Endothelial cell of umbilical vein (primary cell): ENCODE measurements at regions not wholly inside any gene's neighbourhood (a gene's known extent, or its start where the extent isn't known, plus 50 kb on each side); places are given as distances from the start of the nearest gene placed in this dataset.

Experiments used
- BruUV-seq: library from RNA; stranded (reverse); fragments of 400-500 nt; replicated peaks from 2 replicates; lab custom pipeline; 2021; lab: Mats Ljungman, UMichigan
- CTCF ChIA-PET: fragments of 300-600, 350-600 bp; sonication (Branson Sonifier 250); formaldehyde crosslinking; loops from one replicate; lab custom pipeline; 2021; ENCODE audit warnings: antibody characterized with exemption, inconsistent platforms; lab: Charles Lee
- POLR2A ChIA-PET: fragments of 300-600, 350-600 bp; sonication (Branson Sonifier 250); formaldehyde crosslinking; loops from one replicate; lab custom pipeline; 2021; ENCODE audit warnings: antibody characterized with exemption, inconsistent platforms; lab: Charles Lee
- DNase-seq: peaks from one replicate; pipeline ENCODE4 v3.0.0-alpha.2; 2011; ENCODE audit warnings: low read depth, low spot score
- FAIRE-seq: peaks from 2 replicates; lab custom pipeline; 2011; peaks lifted over from hg19 to GRCh38; lab: Jason Lieb, UNC
- H2AFZ ChIP-seq: 2 replicates; pipeline ENCODE4 v1.6.0; 2012; ENCODE audit warnings: low read depth, low read length, control low read depth, inconsistent platforms
- H3K27ac ChIP-seq: 2 replicates; pipeline ENCODE4 v1.5.1; 2011; ENCODE audit warnings: low read depth, mild to moderate bottlenecking, control low read depth, low read length, moderate library complexity; ENCODE audit not compliant: insufficient read depth
- H3K27me3 ChIP-seq, 2 experiments: 2 replicates each; pipeline versions ENCODE4 v1.6.0 to v1.6.1; 2011; ENCODE audit warnings: low read length in 2 of 2, mixed read lengths in 1 of 2; ENCODE audit not compliant: control insufficient read depth in 2 of 2, insufficient read depth in 2 of 2
- H3K36me3 ChIP-seq, 2 experiments: 2 replicates in 1 of 2; 3 replicates in 1 of 2; pipeline ENCODE4 v1.5.1; 2011; ENCODE audit warnings: low read length in 2 of 2, mild to moderate bottlenecking in 1 of 2, moderate library complexity in 1 of 2; ENCODE audit not compliant: control insufficient read depth in 2 of 2, insufficient read depth in 2 of 2; ENCODE audit errors: extremely low read depth in 1 of 2
- H3K4me1 ChIP-seq: 3 replicates; pipeline ENCODE4 v1.5.1; 2011; ENCODE audit warnings: mild to moderate bottlenecking, low read length; ENCODE audit not compliant: control insufficient read depth, insufficient read depth; ENCODE audit errors: extremely low read depth
- H3K4me2 ChIP-seq: 2 replicates; pipeline ENCODE4 v1.6.1; 2011; ENCODE audit warnings: low read length, control low read depth, mixed read lengths; ENCODE audit not compliant: insufficient read depth
- H3K4me3 ChIP-seq, 3 experiments: fragments of 200-600 bp in 1 of 3; sonication (generic), shearing (Covaris generic) in 1 of 3; replicated peaks in 1 of 3; 2 replicates each; pipeline ENCODE4 v1.5.1; 2011 to 2016; ENCODE audit warnings: control low read depth in 3 of 3, low read length in 3 of 3, mild to moderate bottlenecking in 2 of 3, inconsistent platforms in 1 of 3, low read depth in 1 of 3, moderate library complexity in 1 of 3; ENCODE audit not compliant: insufficient read depth in 1 of 3
- H3K79me2 ChIP-seq: 2 replicates; pipeline ENCODE4 v1.6.0; 2012; ENCODE audit warnings: low read length, inconsistent platforms; ENCODE audit not compliant: control insufficient read depth, insufficient read depth
- H3K9ac ChIP-seq: replicated peaks from 2 replicates; pipeline ENCODE3; 2011; ENCODE audit warnings: low read length, control low read depth; ENCODE audit not compliant: insufficient read depth; ENCODE audit errors: extremely low read depth
- H3K9me1 ChIP-seq: replicated peaks from 3 replicates; pipeline ENCODE4 v1.6.0; 2011; ENCODE audit warnings: mild to moderate bottlenecking, low read length; ENCODE audit not compliant: control insufficient read depth, insufficient read depth; ENCODE audit errors: extremely low read depth
- H3K9me3 ChIP-seq: replicated peaks from 2 replicates; pipeline ENCODE4 v1.5.1; 2012; ENCODE audit warnings: low read length, inconsistent platforms; ENCODE audit not compliant: control insufficient read depth, insufficient read depth
- H4K20me1 ChIP-seq: replicated peaks from 2 replicates; pipeline ENCODE3; 2011; ENCODE audit warnings: mild to moderate bottlenecking, low read length; ENCODE audit not compliant: control insufficient read depth, insufficient read depth; ENCODE audit errors: extremely low read depth
- CTCF ChIP-seq, 2 donors: IDR thresholded peaks; 1 replicate in 1 of 2; 2 replicates in 1 of 2; pipeline ENCODE4 v1.5.1; 2011; ENCODE audit warnings: low read length in 2 of 2, mild to moderate bottlenecking in 2 of 2, moderate library complexity in 2 of 2, control low read depth in 1 of 2, inconsistent platforms in 1 of 2, low read depth in 1 of 2; ENCODE audit not compliant: insufficient read depth in 1 of 2; ENCODE audit errors: extremely low read depth in 1 of 2
- EZH2 ChIP-seq: IDR thresholded peaks from 2 replicates; pipeline ENCODE4 v1.6.1; 2012; ENCODE audit warnings: borderline replicate concordance, low read depth, mild to moderate bottlenecking, moderate library complexity, low read length, inconsistent platforms; ENCODE audit not compliant: severe bottlenecking
- FOS ChIP-seq: IDR thresholded peaks from 2 replicates; pipeline ENCODE4 v1.6.1; 2011; ENCODE audit warnings: mild to moderate bottlenecking, low read length, moderate library complexity, borderline replicate concordance; ENCODE audit not compliant: insufficient read depth
- GATA2 ChIP-seq: IDR thresholded peaks from 2 replicates; pipeline ENCODE4 v1.7.0; 2011; ENCODE audit warnings: low read depth, mild to moderate bottlenecking, moderate library complexity, mixed read lengths, low read length; ENCODE audit not compliant: insufficient read length, insufficient read depth
- JUN ChIP-seq: IDR thresholded peaks from 2 replicates; pipeline ENCODE4 v1.6.1; 2011; ENCODE audit warnings: borderline replicate concordance, low read depth; ENCODE audit not compliant: insufficient read length, insufficient read depth
- MAX ChIP-seq: IDR thresholded peaks from 2 replicates; pipeline ENCODE4 v1.6.1; 2011; ENCODE audit not compliant: insufficient read depth, insufficient read length
- MYC ChIP-seq: IDR thresholded peaks from one replicate; pipeline ENCODE4 v1.6.1; 2011; ENCODE audit warnings: mild to moderate bottlenecking, low read depth, low read length
- POLR2A ChIP-seq: IDR thresholded peaks from 2 replicates; pipeline ENCODE4 v1.6.1; 2012; ENCODE audit warnings: low read depth, mild to moderate bottlenecking, control low read depth, low read length
- POLR2AphosphoS5 ChIP-seq: IDR thresholded peaks from 2 replicates; pipeline ENCODE4 v1.6.1; 2012; ENCODE audit warnings: low read depth, mild to moderate bottlenecking, control low read depth, low read length, moderate library complexity; ENCODE audit not compliant: insufficient read depth
- dilution Hi-C: fragments of 300-500 bp; cut with MboI; formaldehyde crosslinking; loops from one replicate; pipeline ENCODE4 v1.15.0; 2019; ENCODE audit warnings: low sequenced_read_pairs; ENCODE audit not compliant: extremely low pct_ligation_motif_present
- intact Hi-C: fragments of 100-400 bp; cut with micrococcal nuclease; formaldehyde crosslinking; loops from one replicate; pipeline ENCODE4 v1.10.0; 2022

DNA sequence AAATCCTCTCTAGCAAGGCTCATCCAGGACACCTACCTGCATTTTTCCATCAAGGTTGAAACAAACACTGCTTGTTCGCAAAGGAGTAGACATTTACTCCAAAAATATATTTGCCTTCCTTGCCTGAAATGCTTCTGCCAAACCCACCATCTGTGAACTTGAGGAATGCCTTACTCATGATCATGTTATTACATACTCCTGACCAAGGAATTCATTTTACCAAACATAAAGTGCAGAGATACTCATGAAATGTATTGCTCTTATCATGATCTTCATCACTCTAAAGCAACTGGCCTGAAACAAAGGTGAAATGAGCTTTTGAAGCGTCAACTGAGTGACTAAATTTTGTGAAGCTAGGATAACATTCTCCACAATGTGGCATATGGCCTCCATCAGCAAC, 243.1 kb upstream of the CCDC179 start:
- dilution Hi-C loops: no loop called here
- no peak for TF ChIP-seq CTCF (IDR thresholded peaks at IDR 0.05; ENCODE audit: extremely low read depth in 1 of 2, insufficient read depth in 1 of 2, low read depth in 1 of 2, low read length in 2 of 2)
- no peak for TF ChIP-seq JUN
- TF ChIP-seq POLR2A: no peak
- no peak for TF ChIP-seq EZH2
- TF ChIP-seq MAX: no peak
- TF ChIP-seq FOS: no peak
- TF ChIP-seq MYC: no peak
- TF ChIP-seq GATA2: no peak
- TF ChIP-seq POLR2AphosphoS5: no peak

More for the DNA sequence above, 243.1 kb upstream of the CCDC179 start:
- Histone ChIP-seq H3K9me1 (no peaks in the 10 kb centered on the region), H3K4me3 (no peak overlapping the region), H3K9me3 (no peaks in the 10 kb centered on the region), H3K4me2 (no peak overlapping the region), H3K9ac (no peak overlapping the region), H2AFZ (no peak overlapping the region), H3K79me2 (no peaks in the 10 kb centered on the region), H3K4me1 (no peaks in the 10 kb centered on the region), H3K36me3 (no peaks in the 10 kb centered on the region), H3K27ac (no peak overlapping the region), H4K20me1 (no peaks in the 10 kb centered on the region), H3K27me3 (no peaks in the 10 kb centered on the region)
- POLR2A ChIA-PET: no interaction called here
- intact Hi-C loops: no loop called here
- no TSS peak for BruUV-seq
- no peak for FAIRE-seq
- CTCF ChIA-PET: no interaction called here
- no peak for DNase-seq
